ENCODE measurements at regions not wholly inside any gene's neighbourhood (a gene's known extent, or its start where the extent isn't known, plus 50 kb on each side); places are given as distances from the start of the nearest gene placed in this dataset.

DNA sequence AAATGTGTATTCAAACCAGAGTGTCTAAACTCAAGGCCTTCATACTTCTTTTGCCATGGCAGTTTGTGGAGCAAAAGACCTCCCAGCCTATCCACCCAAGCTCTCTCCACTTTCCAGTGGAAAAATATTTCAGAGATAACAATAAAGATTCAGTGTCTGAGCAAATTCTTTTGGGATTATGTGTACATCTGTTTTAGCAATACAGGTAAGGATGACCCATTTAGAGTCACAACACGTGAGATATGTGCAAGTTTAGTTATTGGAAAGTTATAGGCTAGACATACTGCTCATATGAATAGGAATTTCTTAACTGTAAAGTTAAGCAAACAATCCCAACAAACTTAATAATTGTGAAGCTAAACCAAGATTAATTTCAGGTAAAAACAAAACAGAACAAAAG, 174.5 kb upstream of the LRIG1 start:
- in situ Hi-C loops (cut with MboI) = no loop called here
- ChIA-PET SMC1A (ENCODE audit: uncharacterized antibody, unreplicated experiment) (interaction anchor here (0.8 kb wide), 1 partner anchor 26 kb away, joined by 3 read pairs; no protein-coding TSS in a partner anchor), RAD21 (ENCODE audit: unreplicated experiment) (no interaction called here), POLR2A (no interaction called here), CTCF (no interaction called here)
- Histone ChIP-seq H3K9me3 (replicated peaks; ENCODE audit: control insufficient read depth, insufficient read depth, low read length) (no peaks in the 10 kb centered on the region), H3K27me3 (replicated peaks in 1 of 2; ENCODE audit: control insufficient read depth in 2 of 2, insufficient read depth in 2 of 2, low read length in 1 of 2) (no peaks in the 10 kb centered on the region), H2AFZ (ENCODE audit: control insufficient read depth, low read depth, low read length) (no peak overlapping the region), H3K27ac (ENCODE audit: control insufficient read depth, insufficient read depth) (no peak overlapping the region), H3K36me3 (ENCODE audit: control insufficient read depth in 2 of 2, insufficient read depth in 2 of 2, low read length in 1 of 2) (no peaks in the 10 kb centered on the region), H3K9ac (ENCODE audit: control insufficient read depth, insufficient read depth, low read length) (no peak overlapping the region), H4K20me1 (ENCODE audit: control insufficient read depth, insufficient read depth) (no peaks in the 10 kb centered on the region), H3K4me1 (ENCODE audit: control insufficient read depth, insufficient read depth, low read length) (no peaks in the 10 kb centered on the region), H3K4me3 (no peak overlapping the region), H3K4me2 (ENCODE audit: control insufficient read depth, insufficient read depth) (no peak overlapping the region), H3K79me2 (ENCODE audit: control insufficient read depth, insufficient read depth, low read length) (no peaks in the 10 kb centered on the region)
- intact Hi-C loops (cut with micrococcal nuclease; ENCODE audit: unreplicated experiment) = no loop called here
- FAIRE-seq (no peak), DNase-seq (ENCODE audit: low read depth, low spot score) (no peak), ATAC-seq (no peak)
- no peak for TF ChIP-seq ZNF24 (IDR thresholded peaks at IDR 0.05)
- no peak for TF ChIP-seq MYC (IDR thresholded peaks at IDR 0.05; ENCODE audit: insufficient read depth, insufficient read length, insufficient replicate concordance, low read length, severe bottlenecking)
- TF ChIP-seq EP300 (IDR thresholded peaks at IDR 0.05; ENCODE audit: borderline replicate concordance in 1 of 2, control insufficient read depth in 1 of 2, low read depth in 2 of 2, low read length in 2 of 2) = no peak
- WGBS (ENCODE audit: insufficient coverage, insufficient replicate concordance, low lambda C conversion rate, missing lambda C conversion rate) = 5% methylated on average over 1 of the region's 1 CpG
- BruUV-seq (replicated peaks) = no TSS peak

DNA sequence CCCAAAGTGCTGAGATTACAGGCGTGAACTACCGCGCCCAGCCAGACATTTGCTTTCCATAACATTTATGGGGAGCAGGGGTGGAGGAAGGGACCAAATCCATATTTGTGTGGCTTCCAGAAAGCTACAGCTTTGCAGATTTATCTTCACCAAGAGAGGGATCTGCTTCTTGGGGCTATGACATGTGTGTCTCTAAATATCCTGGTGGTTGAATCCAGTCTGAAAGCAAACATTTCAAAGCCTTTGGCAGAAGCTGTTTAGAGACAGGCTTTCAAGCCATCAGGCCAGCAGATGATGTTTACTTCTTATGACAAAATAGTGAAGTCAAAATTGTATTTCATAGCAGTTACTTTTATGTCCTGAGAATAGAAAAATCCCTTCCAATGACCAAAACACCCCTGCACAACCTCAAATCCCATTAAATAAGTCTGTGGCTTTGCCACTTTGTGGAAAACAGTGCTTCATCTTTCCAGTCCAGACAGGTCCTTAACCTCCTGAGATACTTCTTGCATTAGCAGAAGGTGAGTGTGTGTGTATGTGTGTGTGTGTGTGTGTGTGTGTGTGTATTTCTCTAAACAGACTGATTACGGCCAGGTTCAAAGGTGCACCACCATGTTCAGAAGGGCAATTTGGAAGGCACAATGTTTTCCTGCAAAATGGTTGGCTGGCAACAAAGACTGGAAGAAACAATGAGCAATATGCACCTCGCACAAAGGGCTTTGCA, 191.4 kb upstream of the LRIG1 start:
- ChIA-PET SMC1A (ENCODE audit: uncharacterized antibody, unreplicated experiment) (no interaction called here), RAD21 (ENCODE audit: unreplicated experiment) (no interaction called here), POLR2A (no interaction called here), CTCF (no interaction called here)
- FAIRE-seq = no peak
- H3K4me2 ChIP-seq (ENCODE audit: control insufficient read depth, insufficient read depth) = no peak overlapping the region
- intact Hi-C loops (cut with micrococcal nuclease; ENCODE audit: unreplicated experiment) (no loop called here), in situ Hi-C loops (cut with MboI) (no loop called here)
- no peak overlapping the region for H3K9ac ChIP-seq (ENCODE audit: control insufficient read depth, insufficient read depth, low read length)
- no peaks in the 10 kb centered on the region for H3K9me3 ChIP-seq (replicated peaks; ENCODE audit: control insufficient read depth, insufficient read depth, low read length)
- H3K27me3 ChIP-seq (replicated peaks in 1 of 2; ENCODE audit: control insufficient read depth in 2 of 2, insufficient read depth in 2 of 2, low read length in 1 of 2) = no peaks in the 10 kb centered on the region; a peak in 2 of 4 replicates
- ATAC-seq = no peak
- H3K36me3 ChIP-seq (ENCODE audit: control insufficient read depth in 2 of 2, insufficient read depth in 2 of 2, low read length in 1 of 2) = no peaks in the 10 kb centered on the region
- WGBS (ENCODE audit: insufficient coverage, insufficient replicate concordance, low lambda C conversion rate, missing lambda C conversion rate) = 63% methylated on average over 5 of the region's 5 CpGs
- H3K4me3 ChIP-seq = no peak overlapping the region
- no peak overlapping the region for H3K27ac ChIP-seq (ENCODE audit: control insufficient read depth, insufficient read depth)
- H3K4me1 ChIP-seq (ENCODE audit: control insufficient read depth, insufficient read depth, low read length) = no peaks in the 10 kb centered on the region
- no peak for DNase-seq (ENCODE audit: low read depth, low spot score)
- no peaks in the 10 kb centered on the region for H3K79me2 ChIP-seq (ENCODE audit: control insufficient read depth, insufficient read depth, low read length)
- no peaks in the 10 kb centered on the region for H4K20me1 ChIP-seq (ENCODE audit: control insufficient read depth, insufficient read depth)
- no peak overlapping the region for H2AFZ ChIP-seq (ENCODE audit: control insufficient read depth, low read depth, low read length)
- no TSS peak for BruUV-seq (replicated peaks)
- TF ChIP-seq RFX5 (IDR thresholded peaks at IDR 0.05; ENCODE audit: low read depth, low read length) (no peak), SPI1 (IDR thresholded peaks at IDR 0.05; ENCODE audit: borderline replicate concordance, insufficient read depth, low read depth, low read length) (no peak), NBN (IDR thresholded peaks at IDR 0.05) (no peak), SMAD1 (IDR thresholded peaks at IDR 0.05; ENCODE audit: low read depth, partially characterized antibody) (no peak), SUZ12 (IDR thresholded peaks at IDR 0.05; ENCODE audit: unreplicated experiment) (no peak), TBL1XR1 (IDR thresholded peaks at IDR 0.05; ENCODE audit: low read depth, low read length) (no peak), RAD21 (IDR thresholded peaks at IDR 0.05; ENCODE audit: insufficient read depth, low read depth, low read length) (no peak), SMARCA5 (IDR thresholded peaks at IDR 0.05) (no peak)
- TF ChIP-seq, protein P1, sequence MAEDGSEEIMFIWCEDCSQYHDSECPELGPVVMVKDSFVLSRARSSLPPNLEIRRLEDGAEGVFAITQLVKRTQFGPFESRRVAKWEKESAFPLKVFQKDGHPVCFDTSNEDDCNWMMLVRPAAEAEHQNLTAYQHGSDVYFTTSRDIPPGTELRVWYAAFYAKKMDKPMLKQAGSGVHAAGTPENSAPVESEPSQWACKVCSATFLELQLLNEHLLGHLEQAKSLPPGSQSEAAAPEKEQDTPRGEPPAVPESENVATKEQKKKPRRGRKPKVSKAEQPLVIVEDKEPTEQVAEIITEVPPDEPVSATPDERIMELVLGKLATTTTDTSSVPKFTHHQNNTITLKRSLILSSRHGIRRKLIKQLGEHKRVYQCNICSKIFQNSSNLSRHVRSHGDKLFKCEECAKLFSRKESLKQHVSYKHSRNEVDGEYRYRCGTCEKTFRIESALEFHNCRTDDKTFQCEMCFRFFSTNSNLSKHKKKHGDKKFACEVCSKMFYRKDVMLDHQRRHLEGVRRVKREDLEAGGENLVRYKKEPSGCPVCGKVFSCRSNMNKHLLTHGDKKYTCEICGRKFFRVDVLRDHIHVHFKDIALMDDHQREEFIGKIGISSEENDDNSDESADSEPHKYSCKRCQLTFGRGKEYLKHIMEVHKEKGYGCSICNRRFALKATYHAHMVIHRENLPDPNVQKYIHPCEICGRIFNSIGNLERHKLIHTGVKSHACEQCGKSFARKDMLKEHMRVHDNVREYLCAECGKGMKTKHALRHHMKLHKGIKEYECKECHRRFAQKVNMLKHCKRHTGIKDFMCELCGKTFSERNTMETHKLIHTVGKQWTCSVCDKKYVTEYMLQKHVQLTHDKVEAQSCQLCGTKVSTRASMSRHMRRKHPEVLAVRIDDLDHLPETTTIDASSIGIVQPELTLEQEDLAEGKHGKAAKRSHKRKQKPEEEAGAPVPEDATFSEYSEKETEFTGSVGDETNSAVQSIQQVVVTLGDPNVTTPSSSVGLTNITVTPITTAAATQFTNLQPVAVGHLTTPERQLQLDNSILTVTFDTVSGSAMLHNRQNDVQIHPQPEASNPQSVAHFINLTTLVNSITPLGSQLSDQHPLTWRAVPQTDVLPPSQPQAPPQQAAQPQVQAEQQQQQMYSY (CRISPR knock-in tag; IDR thresholded peaks at IDR 0.05) = no peak

All from GM12878 (cell line).